GM23338 (cell line): ENCODE measurements at regions not wholly inside any gene's neighbourhood (a gene's known extent, or its start where the extent isn't known, plus 50 kb on each side); places are given as distances from the start of the nearest gene placed in this dataset.
"Not testable (repeated sequence)": the region's sequence is repeated elsewhere in the genome, so short reads cannot be mapped to it uniquely, and the experiment has no call there.

Experiments
- ATAC-seq: fragments of 200-7000 bp; cut with Tn5 transposase; 3 replicates; pipeline ENCODE4 v1.9.1; 2020
- DNase-seq: peaks from one replicate; pipeline ENCODE4 v3.0.0-alpha.2; 2015; ENCODE audit warnings: low spot score
- H2AFZ ChIP-seq: fragments of 200-600 bp; sonication (generic); 2 replicates; pipeline ENCODE4 v1.8.0; 2016; ENCODE audit warnings: antibody characterized with exemption, mild to moderate bottlenecking, moderate library complexity
- H3F3A ChIP-seq: fragments of 200-600 bp; sonication (generic); replicated peaks from 2 replicates; pipeline ENCODE4 v1.8.0; 2017; ENCODE audit warnings: antibody characterized with exemption, mixed run types, low read depth
- H3K27ac ChIP-seq: fragments of 200-600 bp; sonication (generic); 2 replicates; pipeline ENCODE4 v1.6.1; 2016; ENCODE audit warnings: low read depth
- H3K27me3 ChIP-seq: fragments of 200-600 bp; sonication (generic); 2 replicates; pipeline ENCODE4 v1.8.0; 2016; ENCODE audit warnings: mild to moderate bottlenecking, mixed run types, moderate library complexity; ENCODE audit not compliant: insufficient read depth
- H3K36me3 ChIP-seq: fragments of 200-600 bp; sonication (generic); 2 replicates; pipeline ENCODE4 v1.8.0; 2016; ENCODE audit warnings: mild to moderate bottlenecking; ENCODE audit not compliant: insufficient read depth
- H3K4me1 ChIP-seq: fragments of 200-600 bp; sonication (generic); 2 replicates; pipeline ENCODE4 v1.8.0; 2016; ENCODE audit warnings: mild to moderate bottlenecking, moderate library complexity; ENCODE audit not compliant: insufficient read depth
- H3K4me2 ChIP-seq: fragments of 200-600 bp; sonication (generic); 2 replicates; pipeline ENCODE4 v1.7.1; 2017; ENCODE audit warnings: mixed run types
- H3K4me3 ChIP-seq: fragments of 200-600 bp; sonication (generic); 2 replicates; pipeline ENCODE4 v1.6.1; 2016; ENCODE audit warnings: mixed run types
- H3K79me2 ChIP-seq: fragments of 200-600 bp; sonication (generic); replicated peaks from 2 replicates; pipeline ENCODE4 v1.8.0; 2017; ENCODE audit warnings: mild to moderate bottlenecking; ENCODE audit not compliant: insufficient read depth
- H3K9me2 ChIP-seq: fragments of 200-600 bp; sonication (generic); 2 replicates; pipeline ENCODE4 v1.8.0; 2017; ENCODE audit not compliant: insufficient read depth
- H4K20me1 ChIP-seq: fragments of 200-600 bp; sonication (generic); replicated peaks from 2 replicates; pipeline ENCODE4 v1.8.0; 2017; ENCODE audit warnings: mild to moderate bottlenecking; ENCODE audit not compliant: insufficient read depth
- H3K27ac Mint-ChIP-seq: 2 replicates; pipeline ENCODE4 v1.8.0; 2020; ENCODE audit warnings: inconsistent platforms, mild to moderate bottlenecking, moderate library complexity, mixed read lengths
- H3K27me3 Mint-ChIP-seq: 3 replicates; pipeline ENCODE4 v1.8.0; 2022; ENCODE audit warnings: low read depth, mild to moderate bottlenecking, moderate library complexity, mixed read lengths, inconsistent platforms; ENCODE audit not compliant: insufficient read depth, poor library complexity
- H3K36me3 Mint-ChIP-seq: 3 replicates; pipeline ENCODE4 v1.8.0; 2021; ENCODE audit warnings: low read depth, mild to moderate bottlenecking, inconsistent platforms, moderate library complexity, mixed read lengths
- H3K4me1 Mint-ChIP-seq: 3 replicates; pipeline ENCODE4 v1.8.0; 2020; ENCODE audit warnings: mild to moderate bottlenecking, inconsistent platforms, mixed read lengths
- H3K4me3 Mint-ChIP-seq: 3 replicates; pipeline ENCODE4 v1.8.0; 2021; ENCODE audit warnings: moderate library complexity, mild to moderate bottlenecking, inconsistent platforms, mixed read lengths
- H3K9me3 Mint-ChIP-seq: 3 replicates; pipeline ENCODE4 v1.8.0; 2020; ENCODE audit warnings: moderate library complexity, mild to moderate bottlenecking, inconsistent platforms, mixed read lengths
- CREB1 ChIP-seq: fragments of 250-450 bp; sonication (Bioruptor Pico); IDR thresholded peaks from 2 replicates; pipeline ENCODE4 v1.5.0; 2020; ENCODE audit warnings: low read depth, mild to moderate bottlenecking, moderate library complexity
- CTCF ChIP-seq, 2 experiments: fragments of 200-600 bp in 1 of 2; sonication (generic) in 1 of 2; conservative IDR thresholded peaks; 2 replicates each; pipeline versions ENCODE4 v1.5.1 to v1.6.1; 2016 to 2017; ENCODE audit warnings: antibody characterized with exemption in 2 of 2, low read depth in 2 of 2, mild to moderate bottlenecking in 2 of 2, moderate library complexity in 1 of 2
- ETS1 ChIP-seq: IDR thresholded peaks from 2 replicates; pipeline ENCODE4 v1.6.1; 2016; ENCODE audit warnings: antibody characterized with exemption
- EZH2 ChIP-seq: fragments of 200-600 bp; sonication (generic); IDR thresholded peaks from one replicate; pipeline ENCODE4 v1.8.0; 2017; ENCODE audit warnings: antibody characterized with exemption, mild to moderate bottlenecking, low read depth; ENCODE audit not compliant: unreplicated experiment
- EZH2phosphoT487 ChIP-seq: fragments of 200-600 bp; sonication (generic); IDR thresholded peaks from one replicate; pipeline ENCODE4 v1.8.1; 2018; ENCODE audit warnings: antibody characterized with exemption; ENCODE audit not compliant: unreplicated experiment
- POLR2AphosphoS5 ChIP-seq: IDR thresholded peaks from 2 replicates; pipeline ENCODE4 v1.6.1; 2016; ENCODE audit warnings: antibody characterized with exemption, low read depth
- STAT1 ChIP-seq: IDR thresholded peaks from one replicate; pipeline ENCODE4 v1.6.1; 2016; ENCODE audit warnings: antibody characterized with exemption; ENCODE audit not compliant: unreplicated experiment
- ZNF114 ChIP-seq: fragments of 250-450 bp; sonication (Bioruptor Pico); IDR thresholded peaks from 2 replicates; pipeline ENCODE4 v1.5.0; 2020; ENCODE audit warnings: mild to moderate bottlenecking, moderate library complexity
- ZNF331 ChIP-seq: fragments of 250-450 bp; sonication (Bioruptor Pico); IDR thresholded peaks from 2 replicates; pipeline ENCODE4 v1.5.0; 2020; ENCODE audit warnings: low read depth, mild to moderate bottlenecking, moderate library complexity

GRCh38 chr4:147110473-147111367, 165.1 kb upstream of the TTC29 start:
- Histone ChIP-seq H3K4me1 (no peaks in the 10 kb centered on the region), H3K27me3 (no peaks in the 10 kb centered on the region), H3K36me3 (no peaks in the 10 kb centered on the region), H3K4me2 (no peak overlapping the region), H4K20me1 (no peaks in the 10 kb centered on the region), H2AFZ (no peak overlapping the region), H3K79me2 (no peaks in the 10 kb centered on the region), H3K9me2 (0 out of 2 replicates have a peak, but pooled peaks cover 3% of the 10 kb centered on the region), H3F3A (no peaks in the 10 kb centered on the region), H3K27ac (no peak overlapping the region), H3K4me3 (no peak overlapping the region)
- H3K27ac Mint-ChIP-seq: no peak overlapping the region
- H3K4me1 Mint-ChIP-seq: no peaks in the 10 kb centered on the region
- peaks cover 3% of the 10 kb centered on the region for H3K27me3 Mint-ChIP-seq
- ATAC-seq: no peak
- H3K9me3 Mint-ChIP-seq: peaks cover 19% of the 10 kb centered on the region
- H3K36me3 Mint-ChIP-seq: peaks cover 5% of the 10 kb centered on the region; the same call in 2 of the 3 replicates
- DNase-seq: no peak
- no peak overlapping the region for H3K4me3 Mint-ChIP-seq
- no peak for TF ChIP-seq CREB1 (CRISPR knock-in tag)
- TF ChIP-seq CTCF (conservative IDR thresholded peaks at IDR 0.05; ENCODE audit: low read depth in 2 of 2): peak; percentile 41 to 43
- no peak for TF ChIP-seq ZNF331 (CRISPR knock-in tag)

DNA sequence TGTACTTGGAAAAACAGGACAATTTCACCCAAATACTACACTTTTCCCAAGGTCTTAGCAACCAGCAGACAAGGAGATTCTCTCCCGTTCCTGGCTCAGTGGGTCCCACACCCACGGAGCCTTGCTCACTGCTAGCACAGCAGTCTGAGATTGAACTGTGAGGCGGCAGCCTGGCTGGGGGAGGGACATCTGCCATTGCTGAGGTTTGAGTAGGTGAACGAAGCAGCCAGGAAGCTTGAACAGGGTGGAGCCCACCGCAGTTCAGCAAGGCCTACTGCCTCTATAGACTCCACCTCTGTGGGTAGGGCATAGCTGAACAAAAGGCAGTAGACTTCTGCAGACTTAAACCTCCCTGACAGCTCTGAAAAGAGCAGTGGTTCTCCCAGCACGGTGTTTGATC, 166.5 kb upstream of the TTC29 start:
- not testable (repeated sequence) for H3K4me3 Mint-ChIP-seq, ATAC-seq

DNA sequence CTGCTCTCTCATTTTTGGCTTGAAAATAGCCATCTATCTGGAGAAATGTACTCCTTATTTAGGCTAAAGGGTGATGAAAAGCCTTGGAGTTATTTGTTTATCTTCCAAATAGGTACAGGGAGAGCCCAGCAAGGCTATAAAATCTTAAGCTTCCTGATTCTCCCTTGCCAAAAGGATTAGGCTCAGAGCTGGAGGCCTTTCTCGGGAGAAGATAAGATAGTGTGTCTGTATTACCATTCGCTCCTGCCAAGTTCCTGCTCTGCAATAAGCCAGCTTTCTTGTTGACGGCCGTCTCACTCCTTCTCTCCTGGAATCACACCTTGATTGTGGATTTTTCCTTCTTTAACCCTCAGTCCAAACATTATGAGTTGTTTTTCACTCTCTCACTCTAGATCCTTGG, 171.8 kb upstream of the TTC29 start:
- peaks cover 22% of the 10 kb centered on the region for H3K9me3 Mint-ChIP-seq
- H3K4me3 Mint-ChIP-seq: no peak overlapping the region
- H3K36me3 Mint-ChIP-seq: peaks cover 5% of the 10 kb centered on the region; the same call in 2 of the 3 replicates
- Histone ChIP-seq H3K4me3 (no peak overlapping the region), H3K4me1 (no peaks in the 10 kb centered on the region), H3K4me2 (no peak overlapping the region), H3F3A (no peaks in the 10 kb centered on the region), H2AFZ (0 out of 2 replicates have a peak overlapping the region, but pooled peaks have one; percentile 53), H3K27ac (no peak overlapping the region), H3K9me2 (0 out of 2 replicates have a peak, but pooled peaks cover 3% of the 10 kb centered on the region), H3K36me3 (no peaks in the 10 kb centered on the region), H4K20me1 (no peaks in the 10 kb centered on the region), H3K27me3 (no peaks in the 10 kb centered on the region), H3K79me2 (no peaks in the 10 kb centered on the region)
- H3K27ac Mint-ChIP-seq: no peak overlapping the region
- ATAC-seq (no peak), DNase-seq (no peak)
- H3K27me3 Mint-ChIP-seq: peaks cover 7% of the 10 kb centered on the region
- H3K4me1 Mint-ChIP-seq: no peaks in the 10 kb centered on the region
- TF ChIP-seq ZNF114 (CRISPR knock-in tag) (no peak), CTCF (conservative IDR thresholded peaks at IDR 0.05; ENCODE audit: low read depth in 2 of 2) (no peak), CREB1 (CRISPR knock-in tag) (no peak), EZH2phosphoT487 (no peak), POLR2AphosphoS5 (no peak), EZH2 (no peak), STAT1 (no peak), ETS1 (no peak)

More for the DNA sequence above, 166.5 kb upstream of the TTC29 start:
- peak overlapping the region; percentile 32; the same call in 1 of the 2 replicates for H2AFZ ChIP-seq
- H3K4me1 Mint-ChIP-seq, H3K9me2 ChIP-seq, H4K20me1 ChIP-seq, H3K36me3 Mint-ChIP-seq, H3K27me3 ChIP-seq, H3K4me1 ChIP-seq, H3K79me2 ChIP-seq, H3K4me2 ChIP-seq, H3F3A ChIP-seq, H3K4me3 ChIP-seq, DNase-seq, H3K27me3 Mint-ChIP-seq, H3K36me3 ChIP-seq, H3K27ac Mint-ChIP-seq, H3K27ac ChIP-seq: not testable (repeated sequence)
- H3K9me3 Mint-ChIP-seq: peaks cover 22% of the 10 kb centered on the region
